HUDEP-2 (cell line): ENCODE measurements at regions not wholly inside any gene's neighbourhood (a gene's known extent, or its start where the extent isn't known, plus 50 kb on each side); places are given as distances from the start of the nearest gene placed in this dataset.

Experiments
- DNase-seq, 76 experiments: peaks; one replicate each; lab custom pipeline; 2025; ENCODE audit not compliant: unreplicated experiment in 76 of 76; lab: John Stamatoyannopoulos, UW

GRCh38 chr17:71942626-71943025, 178.2 kb upstream of the SOX9 start:
- no peak for DNase-seq

DNA sequence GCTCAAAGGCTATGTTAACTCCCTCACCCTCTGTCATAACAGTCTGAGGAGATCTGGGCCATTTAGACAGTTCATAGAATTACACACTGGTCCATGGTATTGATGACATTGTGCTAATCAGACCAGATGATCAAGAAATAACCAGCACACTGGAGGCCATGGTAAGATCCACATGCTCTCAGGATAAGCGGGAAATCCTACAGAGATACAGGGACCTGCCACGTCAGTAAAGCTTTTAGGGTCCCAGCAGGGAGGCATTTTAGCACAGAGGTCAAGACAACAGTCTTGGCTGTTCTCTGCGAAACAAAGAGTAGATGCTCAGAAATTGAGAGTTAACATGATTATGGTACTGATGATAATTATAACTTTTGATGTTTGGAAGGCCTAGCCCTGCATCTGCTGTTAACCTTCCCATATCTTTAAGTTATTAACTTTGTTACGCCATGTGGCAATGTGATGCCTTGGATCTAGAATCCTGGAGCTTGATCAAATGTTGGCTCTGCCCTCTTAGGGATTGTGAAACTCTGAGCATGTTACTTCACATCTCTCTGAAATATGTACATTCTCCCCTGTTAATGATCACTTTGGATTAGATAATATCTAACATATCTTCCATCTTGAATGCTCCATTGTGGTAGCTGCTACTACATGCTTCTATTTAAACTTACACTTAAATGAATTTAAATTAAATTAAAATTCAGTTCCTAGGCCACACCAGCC, 172.0 kb upstream of the SOX9 start:
- DNase-seq: no peak

DNA sequence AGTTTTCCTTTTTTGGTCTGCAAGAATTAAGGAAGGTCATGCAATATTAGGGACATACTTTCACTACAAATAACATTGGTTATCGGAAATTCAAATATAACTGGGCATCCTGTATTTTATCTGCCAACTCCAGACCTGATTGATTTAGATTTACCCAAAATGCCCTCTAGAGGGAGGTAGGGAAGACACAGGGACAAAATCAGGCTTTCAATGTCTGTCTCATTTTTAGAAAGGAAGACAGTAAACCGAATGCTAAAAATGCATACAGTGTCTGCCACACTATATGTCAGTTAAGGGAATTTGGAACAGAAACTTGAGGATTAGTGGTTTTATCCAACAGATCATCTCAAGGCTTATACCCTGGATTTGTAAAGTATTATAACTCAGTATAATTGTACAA, 161.7 kb upstream of the SOX9 start:
- no peak for DNase-seq

- no peak for DNase-seq
Observed at GRCh38 chr17:71963351-71963750, 157.5 kb upstream of the SOX9 start.

DNA sequence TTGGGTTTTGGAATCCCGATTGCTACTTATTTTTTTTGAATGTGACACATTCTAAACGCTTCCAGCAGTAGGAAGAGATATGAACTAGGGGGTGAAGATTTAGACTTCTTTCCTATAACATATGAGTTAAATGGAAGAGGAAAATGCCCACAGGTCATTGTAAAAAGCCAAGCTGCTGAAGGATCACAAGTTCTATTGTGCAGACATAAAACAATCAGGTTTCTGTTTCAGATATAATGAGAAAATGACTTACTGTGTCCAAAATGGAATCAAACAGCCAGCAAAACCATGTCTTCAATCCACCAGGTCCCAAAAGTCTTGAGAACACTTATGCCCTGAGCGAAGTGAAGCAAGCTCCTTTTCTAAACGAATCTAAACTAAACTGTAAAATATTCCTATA, 157.0 kb upstream of the SOX9 start:
- DNase-seq: no peak

- no peak for DNase-seq
Observed at GRCh38 chr17:71964559-71964958, 156.3 kb upstream of the SOX9 start.

DNA sequence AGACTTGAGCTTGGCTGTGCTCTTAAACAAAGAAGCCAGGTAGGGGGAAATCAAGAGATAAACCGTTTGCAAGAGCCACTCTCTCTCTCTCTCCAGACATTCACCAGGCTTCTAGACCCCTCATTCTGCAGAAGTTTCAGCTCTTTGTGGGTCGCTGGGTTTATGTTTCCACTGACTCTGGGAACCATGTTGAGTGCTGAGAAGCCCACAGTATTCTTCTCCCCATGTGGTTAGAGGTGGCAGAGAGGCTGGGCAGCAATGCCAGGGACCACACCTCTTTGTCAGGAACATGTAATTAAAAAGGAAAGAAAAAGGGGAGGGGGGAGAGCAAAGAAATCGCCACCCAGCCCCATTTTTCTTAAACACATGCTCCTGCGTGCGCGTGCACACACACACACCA, 154.8 kb upstream of the SOX9 start:
- DNase-seq: no peak

DNA sequence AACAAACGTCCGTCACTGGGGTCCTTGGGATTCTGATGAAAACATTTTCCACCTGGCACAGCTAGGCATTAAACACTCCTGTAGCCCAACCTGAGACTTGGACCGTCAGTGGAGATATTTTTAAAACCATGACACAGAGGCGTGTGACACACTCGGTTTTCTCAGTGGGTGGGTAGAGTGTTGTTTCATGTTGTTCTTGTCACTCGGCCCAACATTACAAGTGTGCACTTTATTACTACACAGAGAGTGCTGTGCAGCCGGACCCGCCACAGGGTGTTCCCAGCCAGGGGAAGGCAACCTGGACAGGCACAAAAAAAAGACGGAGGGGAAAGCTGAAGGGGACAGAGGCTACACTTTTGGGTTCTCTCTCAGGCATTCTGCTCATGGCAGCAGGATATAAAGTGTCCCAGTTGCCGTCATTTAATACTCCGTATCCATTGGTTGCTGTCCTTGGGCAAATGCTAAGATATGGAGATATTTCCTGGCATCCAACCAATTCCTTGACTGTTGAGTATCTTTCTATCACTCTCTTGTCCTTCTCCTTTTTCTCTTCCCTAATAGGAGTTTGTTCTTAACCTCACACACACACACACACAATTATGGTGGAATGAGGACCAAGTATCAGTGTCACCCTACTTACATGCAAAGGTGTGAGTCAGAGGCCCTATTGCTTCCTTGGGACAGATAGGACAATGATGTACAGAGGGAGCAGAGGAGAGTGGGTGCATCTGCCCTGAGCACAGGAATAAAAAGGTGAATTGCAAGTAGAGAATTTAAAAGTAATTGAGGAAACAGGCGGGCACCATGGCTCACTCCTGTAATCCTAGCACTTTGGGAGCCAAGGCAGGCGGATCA, 154.1 kb upstream of the SOX9 start:
- no peak for DNase-seq

DNA sequence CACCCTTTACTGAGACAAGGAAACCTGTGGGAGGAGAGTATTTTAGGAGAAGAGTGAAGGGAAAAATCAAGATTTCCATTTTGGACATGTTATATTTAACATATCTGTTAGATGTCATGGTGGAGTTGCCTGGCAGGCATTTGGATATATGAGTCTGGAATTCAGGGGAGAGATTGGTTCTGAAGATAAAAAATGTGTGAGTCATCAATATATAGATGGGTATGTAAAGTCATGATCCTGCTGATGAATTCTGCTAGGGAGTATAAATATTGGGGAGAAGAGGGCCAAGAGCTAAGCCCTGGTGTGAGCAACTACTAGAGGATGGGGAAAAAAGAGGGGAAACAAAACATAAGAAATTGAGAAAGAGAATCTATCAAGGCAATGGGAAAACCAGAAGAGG, 151.3 kb upstream of the SOX9 start:
- no peak for DNase-seq

DNA sequence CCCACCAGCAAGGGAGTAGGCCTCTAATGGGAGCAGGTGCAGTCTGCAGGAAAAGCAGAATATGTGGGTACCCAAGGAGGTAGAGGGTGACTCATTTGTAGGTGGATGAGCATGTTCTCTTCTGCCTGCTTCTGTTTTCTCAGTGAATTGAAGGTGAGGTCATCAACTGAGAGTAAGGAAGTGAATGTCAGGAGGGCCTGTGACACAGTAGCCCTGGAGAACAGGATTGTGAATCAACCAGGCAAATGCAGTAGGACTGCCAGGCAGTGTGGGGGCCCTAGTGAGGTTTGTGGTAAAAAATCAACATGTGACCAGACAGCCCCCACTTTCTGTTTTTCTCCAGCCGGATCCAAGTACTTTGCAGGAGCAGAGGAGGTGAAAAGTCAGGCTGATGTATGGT, 150.5 kb upstream of the SOX9 start:
- DNase-seq: no peak

DNA sequence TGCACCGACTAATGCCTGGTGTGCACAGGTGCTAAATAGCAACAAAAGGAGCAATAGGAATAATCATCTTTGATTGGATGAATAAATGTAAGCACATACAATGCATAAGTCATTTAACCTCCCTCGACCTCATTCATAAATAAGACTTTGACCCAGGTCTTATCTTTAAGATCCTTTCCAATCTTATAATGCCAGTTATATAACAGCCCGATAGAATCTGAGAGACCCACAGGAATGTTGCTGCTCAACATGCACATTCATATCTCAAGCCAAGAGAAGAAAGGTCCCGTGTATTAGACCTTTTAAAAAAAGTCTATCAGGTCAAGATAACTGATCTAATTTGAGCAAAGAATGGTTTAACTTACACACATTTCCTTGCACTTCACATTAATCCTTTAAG, 146.8 kb upstream of the SOX9 start:
- no peak for DNase-seq

GRCh38 chr17:71975331-71975801, 145.5 kb upstream of the SOX9 start:
- DNase-seq: no peak

DNA sequence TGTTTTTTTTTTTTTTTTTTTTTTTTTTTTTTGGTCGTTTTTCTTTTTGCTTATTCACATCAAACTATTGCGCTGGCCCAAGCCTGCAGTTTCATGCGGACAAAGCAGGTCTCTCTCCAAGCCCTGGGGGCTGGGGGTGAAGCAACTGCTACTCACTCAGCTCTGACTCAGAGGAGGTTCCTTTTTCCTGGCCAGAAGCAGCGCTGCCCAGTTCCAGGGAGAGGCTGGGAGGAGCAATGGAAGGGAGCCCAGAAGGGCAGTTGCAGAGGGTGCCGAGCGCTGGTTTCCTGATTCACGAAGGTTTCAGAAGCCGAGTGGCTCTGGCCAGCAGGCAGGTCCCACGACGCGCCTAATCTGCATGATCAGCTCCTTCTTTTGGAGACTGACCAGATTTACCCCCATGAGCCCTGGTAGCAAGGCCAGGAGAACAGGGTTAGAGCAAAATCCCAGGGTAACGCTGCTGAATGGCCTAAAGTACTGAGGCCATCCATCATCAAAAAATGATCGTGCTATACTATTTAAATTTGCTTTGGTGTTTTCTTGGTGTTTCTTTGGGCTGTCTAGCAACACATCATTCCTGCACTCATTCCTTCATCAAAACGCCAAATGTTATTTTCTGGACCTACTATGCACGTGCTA, 144.7 kb upstream of the SOX9 start:
- DNase-seq: no peak

GRCh38 chr17:71978435-71978834, 142.4 kb upstream of the SOX9 start:
- no peak for DNase-seq

- no peak for DNase-seq
Observed at GRCh38 chr17:71980171-71980570, 140.6 kb upstream of the SOX9 start.

DNA sequence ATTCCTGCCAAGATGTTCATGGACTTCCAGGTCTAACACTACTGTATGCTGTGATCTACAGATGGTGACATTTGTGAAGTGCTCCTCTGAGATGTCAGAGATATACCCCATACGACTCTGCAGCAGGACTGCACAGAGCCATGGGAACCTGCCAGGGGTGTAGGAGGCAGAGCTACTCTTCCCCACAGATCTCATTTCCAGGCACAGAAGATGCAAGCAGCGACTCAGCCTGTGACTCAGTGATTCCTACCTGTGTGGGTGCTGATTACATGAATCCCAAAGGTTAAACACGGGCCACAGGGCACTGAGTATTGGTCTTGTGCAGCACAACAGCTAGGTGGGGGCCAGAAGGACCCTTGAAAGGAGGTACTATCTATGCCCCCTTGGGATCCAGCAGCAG, 137.0 kb upstream of the SOX9 start:
- no peak for DNase-seq

DNA sequence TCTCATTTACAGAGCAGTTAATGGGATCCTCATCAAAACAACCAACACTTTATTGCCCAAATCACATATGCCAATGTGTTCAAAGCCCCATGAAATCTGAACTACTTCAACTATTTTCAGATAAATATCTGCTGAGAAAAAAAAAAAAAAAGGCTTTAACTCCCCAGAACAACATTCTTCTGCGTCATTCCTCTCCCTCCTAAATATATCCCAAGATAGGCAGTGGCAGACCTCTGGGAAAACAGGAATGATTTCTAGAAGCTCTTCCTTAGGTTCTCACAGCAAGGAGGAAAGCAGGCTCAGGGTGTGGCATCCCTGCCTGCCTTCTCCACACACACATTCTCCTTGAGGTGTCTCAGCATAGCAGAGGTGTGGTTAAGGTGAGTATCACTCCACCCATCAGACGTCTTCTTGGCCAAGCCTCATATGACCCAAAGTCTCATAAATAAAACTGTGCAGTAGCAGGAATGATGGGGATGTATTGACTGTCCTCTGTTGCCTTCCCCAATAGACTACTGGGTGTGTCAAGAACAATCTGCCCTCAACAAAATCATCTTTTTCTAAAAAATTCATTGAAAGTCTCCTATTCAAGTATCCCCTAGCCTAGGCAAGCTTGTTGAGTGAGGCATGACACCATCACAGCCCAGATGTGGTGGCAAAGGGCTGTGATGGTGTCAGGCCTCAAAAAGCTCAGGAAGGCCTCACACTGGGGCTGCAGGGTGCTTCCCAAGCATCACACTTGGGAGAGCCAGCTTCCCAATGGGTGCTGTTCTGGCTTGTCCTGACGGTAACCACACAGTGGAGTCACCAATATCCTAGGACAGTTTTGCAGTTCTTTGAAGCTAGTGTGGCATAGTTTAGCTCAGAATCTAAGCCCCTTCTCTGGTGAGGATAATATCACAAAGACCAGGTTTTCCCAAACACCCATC, 135.4 kb upstream of the SOX9 start:
- DNase-seq: no peak

DNA sequence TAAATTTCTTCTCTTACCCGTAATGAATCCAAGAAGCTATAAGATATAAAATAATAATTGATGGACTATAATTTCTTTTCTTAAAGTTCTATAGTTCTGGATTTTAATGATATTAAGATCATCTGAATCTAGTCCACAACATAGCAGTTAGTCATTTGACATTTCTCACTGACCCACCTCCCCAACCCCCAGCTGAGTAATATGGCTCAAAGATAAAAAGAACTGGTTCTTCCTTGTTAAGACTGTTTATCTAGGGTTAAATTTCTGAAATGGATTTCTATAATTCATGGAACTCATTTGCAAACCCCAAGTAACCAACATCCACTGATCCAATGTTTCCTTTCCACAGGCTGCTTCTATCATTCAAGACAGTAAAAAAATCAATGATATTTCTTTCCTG, 133.9 kb upstream of the SOX9 start:
- no peak for DNase-seq

DNA sequence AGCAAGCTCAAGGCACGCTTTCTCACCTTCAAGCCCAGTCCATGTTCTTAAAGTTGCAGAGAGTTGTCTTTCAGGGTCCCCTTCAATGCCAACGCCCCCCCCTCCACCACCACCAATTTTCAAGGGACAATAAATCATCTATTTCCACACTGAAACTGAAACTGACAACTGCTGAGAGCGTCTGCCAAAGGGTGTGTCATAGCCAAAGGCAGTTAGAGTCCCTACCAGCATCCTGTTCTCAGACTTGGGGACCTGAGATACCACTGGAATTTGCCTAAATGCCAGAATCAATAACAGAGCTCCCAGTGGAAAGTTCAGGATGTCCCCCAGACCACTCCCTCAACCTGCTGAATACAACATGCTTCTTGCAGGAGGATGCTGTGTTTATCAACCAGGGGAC, 133.2 kb upstream of the SOX9 start:
- DNase-seq: no peak

- no peak for DNase-seq
Observed at GRCh38 chr17:71989117-71989516, 131.7 kb upstream of the SOX9 start.

DNA sequence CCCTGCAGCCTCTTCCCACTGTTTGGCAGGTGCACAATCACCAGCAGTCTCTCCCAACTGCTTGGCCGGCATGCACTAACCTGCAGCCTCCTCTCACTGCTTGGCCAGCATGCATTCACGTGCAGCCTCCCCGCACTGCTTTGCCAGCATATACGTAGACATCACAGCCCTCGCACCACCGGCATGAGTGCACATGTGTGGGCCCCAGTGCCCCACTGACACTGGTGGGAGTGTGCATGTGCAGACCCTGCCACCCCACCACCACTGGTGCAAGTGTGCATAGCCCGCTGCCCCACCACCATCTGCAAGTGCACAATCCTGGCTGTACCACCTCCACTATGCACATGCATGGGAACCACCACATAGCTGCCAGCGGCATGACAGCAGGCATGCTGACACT, 127.5 kb upstream of the SOX9 start:
- DNase-seq: no peak
